DOHH2 (cell line): ENCODE measurements at regions not wholly inside any gene's neighbourhood (a gene's known extent, or its start where the extent isn't known, plus 50 kb on each side); places are given as distances from the start of the nearest gene placed in this dataset.
A peak's percentile ranks its signal among the peaks of the same experiment; 100 is the strongest.

Experiments used
- H3F3A ChIP-seq: fragments of 200-600 bp; sonication (generic), shearing (Covaris generic); 2 replicates; pipeline ENCODE4 v1.6.0; 2016; ENCODE audit warnings: antibody characterized with exemption, mild to moderate bottlenecking; ENCODE audit not compliant: control insufficient read depth, insufficient read depth
- H3K27ac ChIP-seq: fragments of 200-600 bp; sonication (generic); 2 replicates; pipeline ENCODE4 v1.5.1; 2014; ENCODE audit warnings: low read depth, mild to moderate bottlenecking, low read length, moderate library complexity
- H3K27me3 ChIP-seq: fragments of 200-600 bp; sonication (generic); 2 replicates; pipeline ENCODE4 v1.6.1; 2014; ENCODE audit warnings: mild to moderate bottlenecking, low read length, mixed read lengths; ENCODE audit not compliant: control insufficient read depth
- H3K36me3 ChIP-seq: fragments of 200-600 bp; sonication (generic); 2 replicates; pipeline ENCODE4 v1.6.1; 2014; ENCODE audit warnings: mild to moderate bottlenecking, low read length, moderate library complexity, mixed read lengths; ENCODE audit not compliant: control insufficient read depth
- H3K4me1 ChIP-seq: fragments of 200-600 bp; sonication (generic); 2 replicates; pipeline ENCODE4 v1.6.1; 2014; ENCODE audit warnings: mild to moderate bottlenecking, low read length, mixed read lengths; ENCODE audit not compliant: control insufficient read depth
- H3K4me2 ChIP-seq: fragments of 200-600 bp; sonication (generic); 2 replicates; pipeline ENCODE4 v1.6.0; 2014; ENCODE audit warnings: mild to moderate bottlenecking, low read length, moderate library complexity
- H3K4me3 ChIP-seq: fragments of 200-600 bp; sonication (generic); 2 replicates; pipeline ENCODE4 v1.5.1; 2014; ENCODE audit warnings: mild to moderate bottlenecking, low read length, mixed read lengths
- H3K79me2 ChIP-seq: fragments of 200-600 bp; sonication (generic); 2 replicates; pipeline ENCODE4 v1.6.1; 2014; ENCODE audit warnings: mild to moderate bottlenecking, low read length, mixed read lengths; ENCODE audit not compliant: control insufficient read depth
- H3K9me2 ChIP-seq: fragments of 200-600 bp; sonication (generic); replicated peaks from 2 replicates; pipeline ENCODE4 v1.6.1; 2014; ENCODE audit warnings: mild to moderate bottlenecking, low read length, mixed read lengths; ENCODE audit not compliant: control insufficient read depth
- H3K9me3 ChIP-seq: fragments of 200-600 bp; sonication (generic); 2 replicates; pipeline ENCODE4 v1.6.1; 2014; ENCODE audit warnings: antibody characterized with exemption, low read length, mixed read lengths; ENCODE audit not compliant: control insufficient read depth, insufficient read depth
- H4K20me1 ChIP-seq: fragments of 200-600 bp; sonication (generic); 2 replicates; pipeline ENCODE4 v1.6.0; 2014; ENCODE audit warnings: low read depth, mild to moderate bottlenecking, antibody characterized with exemption, low read length, moderate library complexity; ENCODE audit not compliant: control insufficient read depth, insufficient read depth
- CTCF ChIP-seq: fragments of 200-600 bp; sonication (generic); IDR thresholded peaks from one replicate; pipeline ENCODE4 v1.5.1; 2014; ENCODE audit warnings: antibody characterized with exemption, mild to moderate bottlenecking, low read depth, low read length; ENCODE audit not compliant: poor library complexity, severe bottlenecking
- EZH2phosphoT487 ChIP-seq: fragments of 200-600 bp; sonication (generic); IDR thresholded peaks from 2 replicates; pipeline ENCODE4 v1.6.1; 2017; ENCODE audit warnings: borderline replicate concordance, mild to moderate bottlenecking, antibody characterized with exemption, low read length, moderate library complexity, mixed read lengths

GRCh38 chr11:37946155-37946766, 1348.2 kb upstream of the RAG2 start:
- H3K9me3 ChIP-seq, result no peaks in the 10 kb centered on the region
- H3K36me3 ChIP-seq, result no peaks in the 10 kb centered on the region
- no peak overlapping the region for H3K4me2 ChIP-seq
- no peaks in the 10 kb centered on the region for H3K9me2 ChIP-seq
- H3K4me1 ChIP-seq, result no peaks in the 10 kb centered on the region
- no peaks in the 10 kb centered on the region for H4K20me1 ChIP-seq
- no peaks in the 10 kb centered on the region for H3K79me2 ChIP-seq
- H3K27ac ChIP-seq, result no peak overlapping the region
- no peak overlapping the region for H3K4me3 ChIP-seq
- no peaks in the 10 kb centered on the region for H3K27me3 ChIP-seq
- TF ChIP-seq EZH2phosphoT487, result no peak
- TF ChIP-seq CTCF, result peak; percentile 83
- no peaks in the 10 kb centered on the region for H3F3A ChIP-seq

- no peaks in the 10 kb centered on the region for H3K27me3 ChIP-seq
- TF ChIP-seq CTCF (no peak), EZH2phosphoT487 (no peak)
- no peak overlapping the region for H3K4me3 ChIP-seq
- H3K9me2 ChIP-seq, result no peaks in the 10 kb centered on the region
- no peak overlapping the region for H3K27ac ChIP-seq
- no peaks in the 10 kb centered on the region for H3K36me3 ChIP-seq
- no peak overlapping the region for H3K4me2 ChIP-seq
- no peaks in the 10 kb centered on the region for H3K9me3 ChIP-seq
- no peaks in the 10 kb centered on the region for H3K79me2 ChIP-seq
- H3K4me1 ChIP-seq, result no peaks in the 10 kb centered on the region
- no peaks in the 10 kb centered on the region for H4K20me1 ChIP-seq
- H3F3A ChIP-seq, result no peaks in the 10 kb centered on the region
Observed at GRCh38 chr11:37942081-37942480, 1344.0 kb upstream of the RAG2 start.

GRCh38 chr11:37929100-37929653, 1331.1 kb upstream of the RAG2 start:
- no peaks in the 10 kb centered on the region for H3K36me3 ChIP-seq
- no peaks in the 10 kb centered on the region for H3K4me1 ChIP-seq
- no peak for TF ChIP-seq CTCF
- TF ChIP-seq EZH2phosphoT487, result no peak
- no peaks in the 10 kb centered on the region for H3K79me2 ChIP-seq
- H3K9me3 ChIP-seq, result no peaks in the 10 kb centered on the region
- H3K27ac ChIP-seq, result no peak overlapping the region
- H3K9me2 ChIP-seq, result no peaks in the 10 kb centered on the region
- no peak overlapping the region for H3K4me2 ChIP-seq
- no peaks in the 10 kb centered on the region for H4K20me1 ChIP-seq
- H3K4me3 ChIP-seq, result no peak overlapping the region
- H3F3A ChIP-seq, result no peaks in the 10 kb centered on the region
- no peaks in the 10 kb centered on the region for H3K27me3 ChIP-seq
